Upper lobe of left lung (tissue), 6 donors: ENCODE measurements at regions not wholly inside any gene's neighbourhood (a gene's known extent, or its start where the extent isn't known, plus 50 kb on each side); places are given as distances from the start of the nearest gene placed in this dataset.

Source experiments
- ATAC-seq, 2 donors: fragments of 200-7000 bp; cut with Tn5 transposase; one replicate each; pipeline ENCODE4 v1.9.1; 2022; ENCODE audit warnings: mild to moderate bottlenecking in 2 of 2, moderate library complexity in 2 of 2; ENCODE audit not compliant: low FRiP score in 2 of 2
- DNase-seq, 2 donors: peaks; one replicate each; pipeline ENCODE4 v3.0.0-alpha.2; 2019 to 2020
- H3K27ac ChIP-seq, 4 donors: fragments of 200-600 bp; sonication (generic); one replicate each; pipeline ENCODE4 v1.5.1; 2016 to 2019
- H3K27me3 ChIP-seq, 4 donors: fragments of 200-600 bp; sonication (generic); one replicate each; pipeline ENCODE4 v1.5.1; 2017 to 2019
- H3K36me3 ChIP-seq, 4 donors: fragments of 200-600 bp; sonication (generic); one replicate each; pipeline ENCODE4 v1.5.1; 2016 to 2019
- H3K4me1 ChIP-seq, 4 donors: fragments of 200-600 bp; sonication (generic); one replicate each; pipeline ENCODE4 v1.5.1; 2018 to 2019
- H3K4me3 ChIP-seq, 4 donors: fragments of 200-600 bp; sonication (generic); one replicate each; pipeline ENCODE4 v1.5.1; 2017 to 2019; ENCODE audit warnings: mild to moderate bottlenecking in 2 of 4, moderate library complexity in 1 of 4
- H3K9me3 ChIP-seq, 4 donors: fragments of 200-600 bp; sonication (generic); one replicate each; pipeline ENCODE4 v1.5.1; 2018 to 2019
- CTCF ChIP-seq, 6 experiments: fragments of 450-650 bp in 4 of 6; fragments of 200-600 bp in 2 of 6; sonication (generic) in 2 of 6; IDR thresholded peaks; one replicate each; pipeline ENCODE4 v1.5.1; 2016 to 2019; ENCODE audit warnings: antibody characterized with exemption in 6 of 6
- EP300 ChIP-seq, 4 donors: sonication (generic); formaldehyde crosslinking; IDR thresholded peaks; one replicate each; pipeline ENCODE4 v1.5.1; 2017; ENCODE audit warnings: antibody characterized with exemption in 4 of 4, control low read depth in 2 of 4
- POLR2A ChIP-seq, 4 donors: fragments of 450-650 bp; IDR thresholded peaks; one replicate each; pipeline ENCODE4 v1.5.1; 2016 to 2017; ENCODE audit warnings: antibody characterized with exemption in 4 of 4, mild to moderate bottlenecking in 2 of 4
- POLR2AphosphoS5 ChIP-seq, 2 donors: sonication (generic); formaldehyde crosslinking; IDR thresholded peaks; one replicate each; pipeline ENCODE4 v1.5.1; 2017; ENCODE audit warnings: antibody characterized with exemption in 2 of 2
- whole genome bisulfite sequencing, 2 donors: methylation state at CpG; one replicate each; pipeline ENCODE4 v1.1.5; 2017 to 2018; 5-methylcytosine and 5-hydroxymethylcytosine counted together
- donor health status: DM: no; HTN: no; CAD: no; lungs with moderate emphysema.
- donor health status: DM: no; HTN: yes; CAD: no; lungs with severe emphysema.

- Histone ChIP-seq H3K4me3 (no peak overlapping the region), H3K36me3 (no peaks in the 10 kb centered on the region), H3K27me3 (no peaks in the 10 kb centered on the region), H3K27ac (no peak overlapping the region), H3K9me3 (no peaks in the 10 kb centered on the region), H3K4me1 (no peaks in the 10 kb centered on the region)
- no peak for ATAC-seq
- TF ChIP-seq POLR2AphosphoS5 (IDR thresholded peaks at IDR 0.05) (no peak), EP300 (IDR thresholded peaks at IDR 0.05) (no peak), CTCF (IDR thresholded peaks at IDR 0.05) (no peak), POLR2A (IDR thresholded peaks at IDR 0.05) (no peak)
- no peak for DNase-seq
Observed at GRCh38 chr21:16840538-16840937, 672.3 kb upstream of the CXADR start.

- Histone ChIP-seq H3K9me3 (no peaks in the 10 kb centered on the region), H3K27ac (no peak overlapping the region), H3K4me3 (no peak overlapping the region), H3K4me1 (no peaks in the 10 kb centered on the region), H3K36me3 (no peaks in the 10 kb centered on the region), H3K27me3 (no peaks in the 10 kb centered on the region)
- no peak for DNase-seq
- no peak for ATAC-seq
- TF ChIP-seq POLR2A (IDR thresholded peaks at IDR 0.05) (no peak), POLR2AphosphoS5 (IDR thresholded peaks at IDR 0.05) (no peak), CTCF (IDR thresholded peaks at IDR 0.05) (no peak), EP300 (IDR thresholded peaks at IDR 0.05) (no peak)
- WGBS, 2 donors, result 67 to 69% methylated on average over 4 of the region's 4 CpGs
Observed at GRCh38 chr21:16841975-16842695, 670.7 kb upstream of the CXADR start.

- Histone ChIP-seq H3K36me3 (no peaks in the 10 kb centered on the region), H3K27ac (no peak overlapping the region), H3K4me3 (no peak overlapping the region), H3K27me3 (no peaks in the 10 kb centered on the region), H3K9me3 (no peaks in the 10 kb centered on the region), H3K4me1 (no peaks in the 10 kb centered on the region)
- DNase-seq, result no peak
- ATAC-seq, result no peak
- TF ChIP-seq EP300 (IDR thresholded peaks at IDR 0.05) (no peak), POLR2AphosphoS5 (IDR thresholded peaks at IDR 0.05) (no peak), CTCF (IDR thresholded peaks at IDR 0.05) (no peak), POLR2A (IDR thresholded peaks at IDR 0.05) (no peak)
- WGBS, 2 donors, result 69 to 72% methylated on average over 5 of the region's 5 CpGs
Observed at GRCh38 chr21:16842696-16843035, 670.2 kb upstream of the CXADR start.

GRCh38 chr21:16847211-16847610 lies 665.6 kb upstream of the CXADR start:
- ATAC-seq (no peak), DNase-seq (no peak)
- Histone ChIP-seq H3K27ac (no peak overlapping the region), H3K27me3 (no peaks in the 10 kb centered on the region), H3K9me3 (no peaks in the 10 kb centered on the region), H3K4me3 (no peak overlapping the region), H3K36me3 (no peaks in the 10 kb centered on the region), H3K4me1 (no peaks in the 10 kb centered on the region)
- TF ChIP-seq POLR2A (IDR thresholded peaks at IDR 0.05), result no peak
- TF ChIP-seq POLR2AphosphoS5 (IDR thresholded peaks at IDR 0.05), result no peak
- no peak for TF ChIP-seq EP300 (IDR thresholded peaks at IDR 0.05)
- no peak for TF ChIP-seq CTCF (IDR thresholded peaks at IDR 0.05)
- whole genome bisulfite sequencing, 2 donors, result 86 to 94% methylated on average over 2 of the region's 2 CpGs

- TF ChIP-seq CTCF (IDR thresholded peaks at IDR 0.05) (no peak), POLR2A (IDR thresholded peaks at IDR 0.05) (no peak), EP300 (IDR thresholded peaks at IDR 0.05) (no peak), POLR2AphosphoS5 (IDR thresholded peaks at IDR 0.05) (no peak)
Observed at GRCh38 chr21:16851054-16851453, 661.8 kb upstream of the CXADR start.

More at GRCh38 chr21:16851054-16851453, 661.8 kb upstream of the CXADR start:
- H3K4me1 ChIP-seq, result no peaks in the 10 kb centered on the region
- no peak overlapping the region for H3K27ac ChIP-seq
- no peak for ATAC-seq
- no peaks in the 10 kb centered on the region for H3K27me3 ChIP-seq
- H3K4me3 ChIP-seq, result no peak overlapping the region
- DNase-seq, result no peak
- WGBS, 2 donors, result 85% methylated on average over 2 of the region's 2 CpGs
- H3K36me3 ChIP-seq, result no peaks in the 10 kb centered on the region
- no peaks in the 10 kb centered on the region for H3K9me3 ChIP-seq
